AG09309 (cell line): ENCODE measurements at regions not wholly inside any gene's neighbourhood (a gene's known extent, or its start where the extent isn't known, plus 50 kb on each side); places are given as distances from the start of the nearest gene placed in this dataset.

Experiments
- DNase-seq: peaks from one replicate; pipeline ENCODE4 v3.0.0-alpha.2; 2010; ENCODE audit warnings: low read depth
- H3K4me3 ChIP-seq: 2 replicates; pipeline ENCODE4 v1.5.1; 2011; ENCODE audit warnings: mild to moderate bottlenecking, low read depth, low read length, moderate library complexity; ENCODE audit not compliant: control insufficient read depth
- CTCF ChIP-seq: IDR thresholded peaks from 2 replicates; pipeline ENCODE4 v1.5.1; 2011; ENCODE audit warnings: mild to moderate bottlenecking, low read depth, low read length, inconsistent platforms; ENCODE audit not compliant: insufficient read depth, control insufficient read depth; ENCODE audit errors: missing control alignments

GRCh38 chr1:201720522-201720844, 108.5 kb upstream of the IPO9 start:
- H3K4me3 ChIP-seq, result no peak overlapping the region
- no peak for DNase-seq
- no peak for TF ChIP-seq CTCF

GRCh38 chr1:201721082-201722049, 107.6 kb upstream of the IPO9 start:
- no peak overlapping the region for H3K4me3 ChIP-seq
- no peak for TF ChIP-seq CTCF
- DNase-seq, result no peak

- no peak overlapping the region for H3K4me3 ChIP-seq
- DNase-seq, result no peak
- TF ChIP-seq CTCF, result no peak
Observed at GRCh38 chr1:201724039-201724765, 104.8 kb upstream of the IPO9 start.

- DNase-seq, result no peak
Observed at GRCh38 chr1:201724766-201725118, 104.2 kb upstream of the IPO9 start.

GRCh38 chr1:201726700-201727099, 102.3 kb upstream of the IPO9 start:
- H3K4me3 ChIP-seq, result no peak overlapping the region
- no peak for TF ChIP-seq CTCF
- DNase-seq, result no peak

More at GRCh38 chr1:201724766-201725118, 104.2 kb upstream of the IPO9 start:
- TF ChIP-seq CTCF, result no peak
- no peak overlapping the region for H3K4me3 ChIP-seq

GRCh38 chr1:201728731-201729130, 100.2 kb upstream of the IPO9 start:
- TF ChIP-seq CTCF, result no peak
- H3K4me3 ChIP-seq, result no peak overlapping the region
- DNase-seq, result no peak
